ENCODE measurements at regions not wholly inside any gene's neighbourhood (a gene's known extent, or its start where the extent isn't known, plus 50 kb on each side); places are given as distances from the start of the nearest gene placed in this dataset.

GRCh38 chr2:43032213-43033015 lies 194.0 kb downstream of the ZFP36L2 start:
- H3K9ac ChIP-seq (ENCODE audit: low read depth in 1 of 2, low read length in 2 of 2) = no peak overlapping the region
- H3K4me1 ChIP-seq (ENCODE audit: control insufficient read depth in 4 of 4, insufficient read depth in 4 of 4, low read length in 3 of 4) = peaks cover 0 to 4% (median 0%) of the 10 kb centered on the region in 4 donors
- DNase-seq (ENCODE audit: low spot score) = no peak

GRCh38 chr2:43031471-43032212 lies 194.8 kb downstream of the ZFP36L2 start:
- no peak overlapping the region for H3K4me3 ChIP-seq (ENCODE audit: low read depth in 1 of 3, low read length in 3 of 3)
- WGBS = 82% methylated on average over 9 of the region's 9 CpGs
- peaks cover 0 to 9% (median 4%) of the 10 kb centered on the region in 4 donors for H3K4me1 ChIP-seq (ENCODE audit: control insufficient read depth in 4 of 4, insufficient read depth in 4 of 4, low read length in 3 of 4)
- H3K36me3 ChIP-seq (ENCODE audit: control insufficient read depth in 4 of 4, insufficient read depth in 3 of 4, low read depth in 1 of 4, low read length in 3 of 4) = no peaks in the 10 kb centered on the region
- no peak overlapping the region for H3K9ac ChIP-seq (ENCODE audit: low read depth in 1 of 2, low read length in 2 of 2)
- no peaks in the 10 kb centered on the region for H3K27me3 ChIP-seq (ENCODE audit: control insufficient read depth in 4 of 4, insufficient read depth in 4 of 4, low read length in 3 of 4)
- TF ChIP-seq FOXA1 (IDR thresholded peaks at IDR 0.05) = no peak
- no peak for TF ChIP-seq YY1 (IDR thresholded peaks at IDR 0.05)
- TF ChIP-seq JUND (IDR thresholded peaks at IDR 0.05) = no peak
- no peak for TF ChIP-seq GABPA (IDR thresholded peaks at IDR 0.05 in 1 of 2, conservative IDR thresholded peaks at IDR 0.05 in 1 of 2)
- TF ChIP-seq SP1 (IDR thresholded peaks at IDR 0.05) = no peak
- TF ChIP-seq EGR1 (IDR thresholded peaks at IDR 0.05; ENCODE audit: low read depth in 2 of 2) = no peak
- TF ChIP-seq MAX (IDR thresholded peaks at IDR 0.05) = no peak
- TF ChIP-seq ATF3 (IDR thresholded peaks at IDR 0.05) = no peak
- peak overlapping the region; percentile 11 to 18 for H3K27ac ChIP-seq (ENCODE audit: low read depth in 1 of 2, low read length in 2 of 2)
- no peaks in the 10 kb centered on the region for H3K9me3 ChIP-seq (ENCODE audit: control insufficient read depth in 4 of 4, low read length in 3 of 4)
- no peak for DNase-seq (ENCODE audit: low spot score)

More at GRCh38 chr2:43032213-43033015, 194.0 kb downstream of the ZFP36L2 start:
- 60% methylated on average over 14 of the region's 14 CpGs for WGBS
- H3K27ac ChIP-seq (ENCODE audit: low read depth in 1 of 2, low read length in 2 of 2) = peak overlapping the region; percentile 11 to 18
- H3K4me3 ChIP-seq (ENCODE audit: low read depth in 1 of 3, low read length in 3 of 3) = no peak overlapping the region
- no peaks in the 10 kb centered on the region for H3K9me3 ChIP-seq (ENCODE audit: control insufficient read depth in 4 of 4, low read length in 3 of 4)
- H3K36me3 ChIP-seq (ENCODE audit: control insufficient read depth in 4 of 4, insufficient read depth in 3 of 4, low read depth in 1 of 4, low read length in 3 of 4) = no peaks in the 10 kb centered on the region
- TF ChIP-seq FOXA1 (IDR thresholded peaks at IDR 0.05) (no peak), TAF1 (conservative IDR thresholded peaks at IDR 0.05) (no peak), NR2F2 (IDR thresholded peaks at IDR 0.05) (no peak), RXRA (IDR thresholded peaks at IDR 0.05) (no peak), SP1 (IDR thresholded peaks at IDR 0.05) (peak; percentile 29), MAX (IDR thresholded peaks at IDR 0.05) (no peak), FOXA2 (IDR thresholded peaks at IDR 0.05) (no peak), RAD21 (IDR thresholded peaks at IDR 0.05) (no peak)
- no peaks in the 10 kb centered on the region for H3K27me3 ChIP-seq (ENCODE audit: control insufficient read depth in 4 of 4, insufficient read depth in 4 of 4, low read length in 3 of 4)

- no peak for DNase-seq (ENCODE audit: low spot score)
- Histone ChIP-seq H3K4me3 (ENCODE audit: low read depth in 1 of 3, low read length in 3 of 3) (no peak overlapping the region), H3K27me3 (ENCODE audit: control insufficient read depth in 4 of 4, insufficient read depth in 4 of 4, low read length in 3 of 4) (no peaks in the 10 kb centered on the region), H3K9ac (ENCODE audit: low read depth in 1 of 2, low read length in 2 of 2) (no peak overlapping the region), H3K27ac (ENCODE audit: low read depth in 1 of 2, low read length in 2 of 2) (no peak overlapping the region), H3K36me3 (ENCODE audit: control insufficient read depth in 4 of 4, insufficient read depth in 3 of 4, low read depth in 1 of 4, low read length in 3 of 4) (no peaks in the 10 kb centered on the region), H3K4me1 (ENCODE audit: control insufficient read depth in 4 of 4, insufficient read depth in 4 of 4, low read length in 3 of 4) (peaks cover 6 to 18% (median 10%) of the 10 kb centered on the region in 4 donors), H3K9me3 (ENCODE audit: control insufficient read depth in 4 of 4, low read length in 3 of 4) (no peaks in the 10 kb centered on the region)
- no peak for TF ChIP-seq NR2F2 (IDR thresholded peaks at IDR 0.05)
- no peak for TF ChIP-seq EGR1 (IDR thresholded peaks at IDR 0.05; ENCODE audit: low read depth in 2 of 2)
- TF ChIP-seq SP1 (IDR thresholded peaks at IDR 0.05) = no peak
- no peak for TF ChIP-seq JUND (IDR thresholded peaks at IDR 0.05)
- no peak for TF ChIP-seq GABPA (IDR thresholded peaks at IDR 0.05 in 1 of 2, conservative IDR thresholded peaks at IDR 0.05 in 1 of 2)
- no peak for TF ChIP-seq MAX (IDR thresholded peaks at IDR 0.05)
- TF ChIP-seq RAD21 (IDR thresholded peaks at IDR 0.05) = no peak
- no peak for TF ChIP-seq HNF4A (conservative IDR thresholded peaks at IDR 0.05)
- no peak for TF ChIP-seq ZBTB33 (IDR thresholded peaks at IDR 0.05)
- no peak for TF ChIP-seq RXRA (IDR thresholded peaks at IDR 0.05)
- no peak for TF ChIP-seq CTCF (IDR thresholded peaks at IDR 0.05; ENCODE audit: low read depth, low read length, missing input control)
- no peak for TF ChIP-seq TAF1 (conservative IDR thresholded peaks at IDR 0.05)
- WGBS = 93% methylated on average over 10 of the region's 10 CpGs
Observed at GRCh38 chr2:43030551-43031307, 195.7 kb downstream of the ZFP36L2 start.

Measured in liver (tissue), 8 donors.